Ovary (tissue), 3 donors: ENCODE measurements at regions not wholly inside any gene's neighbourhood (a gene's known extent, or its start where the extent isn't known, plus 50 kb on each side); places are given as distances from the start of the nearest gene placed in this dataset.

Source experiments
- EP300 ChIP-seq: sonication (generic); formaldehyde crosslinking; IDR thresholded peaks from one replicate; pipeline ENCODE4 v1.6.1; 2017; ENCODE audit warnings: antibody characterized with exemption
- POLR2A ChIP-seq: fragments of 450-650 bp; IDR thresholded peaks from one replicate; pipeline ENCODE4 v1.6.1; 2017; ENCODE audit warnings: antibody characterized with exemption, mild to moderate bottlenecking, moderate library complexity
- TF ChIP-seq, protein P1 (sequence below), 3 donors: fragments of 450-650 bp in 2 of 3; fragments of 200-600 bp in 1 of 3; IDR thresholded peaks; one replicate each; pipeline versions ENCODE4 v1.5.1 to v1.8.0; 2016 to 2022; ENCODE audit warnings: antibody characterized with exemption in 3 of 3, mild to moderate bottlenecking in 1 of 3
- donor health status: DM: no; HTN: no; CAD: no.

DNA sequence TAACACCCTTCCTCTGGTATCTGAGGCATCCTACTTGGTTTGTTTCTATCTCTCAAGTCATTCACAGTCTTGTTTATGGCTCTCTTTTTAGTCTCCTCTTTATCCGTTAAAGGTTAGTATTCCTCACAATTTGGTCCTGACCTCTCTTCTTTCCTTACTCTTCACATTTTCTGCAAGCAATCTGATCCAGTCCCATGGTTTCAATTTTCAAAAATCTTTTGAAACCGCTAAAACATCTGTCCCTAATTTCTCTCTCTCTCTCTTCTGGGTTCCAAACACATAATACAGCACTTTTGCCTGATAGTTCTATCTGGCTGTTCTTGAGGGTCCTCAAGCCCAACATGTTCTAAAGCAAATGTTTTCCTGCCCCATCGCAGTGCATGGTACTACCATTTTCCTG, 149.0 kb downstream of the SERPINI1 start:
- TF ChIP-seq POLR2A, result no peak
- TF ChIP-seq, protein P1, sequence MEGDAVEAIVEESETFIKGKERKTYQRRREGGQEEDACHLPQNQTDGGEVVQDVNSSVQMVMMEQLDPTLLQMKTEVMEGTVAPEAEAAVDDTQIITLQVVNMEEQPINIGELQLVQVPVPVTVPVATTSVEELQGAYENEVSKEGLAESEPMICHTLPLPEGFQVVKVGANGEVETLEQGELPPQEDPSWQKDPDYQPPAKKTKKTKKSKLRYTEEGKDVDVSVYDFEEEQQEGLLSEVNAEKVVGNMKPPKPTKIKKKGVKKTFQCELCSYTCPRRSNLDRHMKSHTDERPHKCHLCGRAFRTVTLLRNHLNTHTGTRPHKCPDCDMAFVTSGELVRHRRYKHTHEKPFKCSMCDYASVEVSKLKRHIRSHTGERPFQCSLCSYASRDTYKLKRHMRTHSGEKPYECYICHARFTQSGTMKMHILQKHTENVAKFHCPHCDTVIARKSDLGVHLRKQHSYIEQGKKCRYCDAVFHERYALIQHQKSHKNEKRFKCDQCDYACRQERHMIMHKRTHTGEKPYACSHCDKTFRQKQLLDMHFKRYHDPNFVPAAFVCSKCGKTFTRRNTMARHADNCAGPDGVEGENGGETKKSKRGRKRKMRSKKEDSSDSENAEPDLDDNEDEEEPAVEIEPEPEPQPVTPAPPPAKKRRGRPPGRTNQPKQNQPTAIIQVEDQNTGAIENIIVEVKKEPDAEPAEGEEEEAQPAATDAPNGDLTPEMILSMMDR (IDR thresholded peaks at IDR 0.05), result no peak
- TF ChIP-seq EP300, result no peak
